ENCODE measurements at regions not wholly inside any gene's neighbourhood (a gene's known extent, or its start where the extent isn't known, plus 50 kb on each side); places are given as distances from the start of the nearest gene placed in this dataset.

DNA sequence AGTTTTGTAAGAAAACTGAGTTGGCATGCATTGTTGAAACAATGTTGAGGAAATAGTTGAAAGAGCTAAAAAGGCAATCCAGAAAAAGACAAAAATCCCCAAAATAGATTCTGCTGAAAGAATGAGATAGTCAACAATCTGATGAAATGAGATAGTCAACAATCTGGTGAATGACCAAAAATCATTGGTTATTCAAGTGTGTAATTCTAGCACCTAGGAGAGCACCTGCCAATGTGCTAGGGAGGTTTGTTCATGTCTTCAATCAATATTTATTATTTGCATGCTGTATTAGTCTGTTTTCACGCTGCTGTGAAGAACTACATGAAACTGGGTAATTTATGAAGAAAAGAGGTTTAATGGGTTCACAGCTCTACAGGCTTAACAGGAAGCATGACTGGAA lies 307.1 kb upstream of the HSF2 start:
- no peak for DNase-seq (ENCODE audit: low spot score in 2 of 2)
- no peaks in the 10 kb centered on the region for H3K9me3 ChIP-seq
- no peaks in the 10 kb centered on the region for H3K4me1 ChIP-seq
- H3K4me3 ChIP-seq: no peak overlapping the region
- no peaks in the 10 kb centered on the region for H3K36me3 ChIP-seq (replicated peaks)
- in situ Hi-C loops (cut with MboI; ENCODE audit: low sequenced_read_pairs): no loop called here
- H3K27me3 ChIP-seq (ENCODE audit: low read depth): no peaks in the 10 kb centered on the region

DNA sequence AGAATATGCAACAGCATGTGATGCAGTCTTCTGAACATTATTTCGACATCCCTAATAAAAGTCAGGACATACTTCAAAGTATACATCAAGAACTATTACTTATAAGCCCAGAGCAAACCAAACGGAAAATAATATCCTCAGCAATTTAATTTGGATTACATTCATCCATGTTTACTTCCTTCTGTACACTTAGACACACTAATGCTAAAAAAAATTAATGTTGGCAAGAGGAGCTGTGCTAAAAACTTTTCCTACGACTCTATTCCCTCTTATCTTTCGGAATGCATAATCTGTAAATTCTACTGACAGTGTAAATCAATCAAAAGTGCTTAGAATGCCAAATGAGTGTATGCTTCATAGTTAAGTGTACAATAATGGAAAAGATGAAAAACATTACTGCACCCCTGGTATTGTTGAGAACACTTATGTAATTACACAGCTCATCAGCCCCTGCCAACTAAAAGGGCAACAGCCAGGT lies 301.2 kb upstream of the HSF2 start:
- no peak for DNase-seq (ENCODE audit: low spot score in 2 of 2)
- no peaks in the 10 kb centered on the region for H3K4me1 ChIP-seq
- no peaks in the 10 kb centered on the region for H3K27me3 ChIP-seq (ENCODE audit: low read depth)
- no peak overlapping the region for H3K4me3 ChIP-seq
- no peaks in the 10 kb centered on the region for H3K9me3 ChIP-seq
- no peaks in the 10 kb centered on the region for H3K36me3 ChIP-seq (replicated peaks)
- in situ Hi-C loops (cut with MboI; ENCODE audit: low sequenced_read_pairs): no loop called here

DNA sequence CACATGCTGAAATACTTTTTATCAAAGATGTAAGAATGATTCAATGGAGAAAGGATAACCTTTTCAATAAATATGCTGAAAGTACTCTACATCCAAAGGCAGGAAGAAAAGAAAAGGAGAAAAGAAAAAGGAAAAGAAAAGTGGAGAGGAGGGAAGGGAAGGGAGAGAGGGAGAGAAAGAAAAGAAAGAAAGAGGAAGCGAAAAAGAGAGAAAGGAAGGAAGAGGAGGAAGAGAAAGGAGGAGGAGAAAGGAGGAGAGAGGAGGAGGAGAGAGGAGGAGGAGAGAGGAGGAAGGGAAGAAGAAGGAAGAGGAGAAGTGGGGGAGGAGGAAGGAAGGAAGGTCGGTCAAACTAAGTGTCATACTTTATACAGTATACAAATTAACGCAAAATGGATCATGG lies 297.4 kb upstream of the HSF2 start:
- H3K4me1 ChIP-seq: no peaks in the 10 kb centered on the region
- in situ Hi-C loops (cut with MboI; ENCODE audit: low sequenced_read_pairs): no loop called here
- H3K36me3 ChIP-seq (replicated peaks): no peaks in the 10 kb centered on the region
- no peaks in the 10 kb centered on the region for H3K9me3 ChIP-seq
- no peak for DNase-seq (ENCODE audit: low spot score in 2 of 2)
- no peak overlapping the region for H3K4me3 ChIP-seq
- H3K27me3 ChIP-seq (ENCODE audit: low read depth): no peaks in the 10 kb centered on the region

DNA sequence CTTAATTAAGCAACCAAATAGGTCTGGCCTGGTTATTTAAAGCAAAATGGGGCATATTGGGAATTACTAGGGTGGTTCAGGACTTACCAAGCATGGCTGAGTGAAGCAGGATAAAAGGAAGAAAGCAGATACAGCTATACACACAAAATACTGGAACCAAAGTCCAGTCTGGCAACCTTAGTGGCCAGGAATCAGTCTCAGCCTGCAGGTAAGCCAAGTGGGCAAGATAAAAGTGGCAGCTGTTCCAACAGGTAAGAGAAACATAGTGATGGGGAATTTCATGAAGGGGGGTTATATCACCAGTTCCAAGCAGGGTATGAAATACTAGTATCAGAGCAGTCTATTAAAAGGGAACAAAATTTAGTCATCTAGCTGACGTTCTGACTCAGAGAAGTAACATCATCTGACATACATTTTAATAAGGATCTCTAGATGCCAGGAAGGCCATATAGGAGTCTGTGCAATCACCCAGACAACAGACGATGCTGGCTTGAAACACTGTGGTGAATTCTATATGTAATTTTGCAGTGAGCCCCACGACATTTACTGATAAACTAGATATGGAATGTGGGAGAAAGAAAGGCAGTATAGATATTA lies 292.1 kb upstream of the HSF2 start:
- H3K4me1 ChIP-seq: no peaks in the 10 kb centered on the region
- H3K27me3 ChIP-seq (ENCODE audit: low read depth): no peaks in the 10 kb centered on the region
- H3K9me3 ChIP-seq: no peaks in the 10 kb centered on the region
- no peak overlapping the region for H3K4me3 ChIP-seq
- no peaks in the 10 kb centered on the region for H3K36me3 ChIP-seq (replicated peaks)
- no peak for DNase-seq (ENCODE audit: low spot score in 2 of 2)
- in situ Hi-C loops (cut with MboI; ENCODE audit: low sequenced_read_pairs): no loop called here

DNA sequence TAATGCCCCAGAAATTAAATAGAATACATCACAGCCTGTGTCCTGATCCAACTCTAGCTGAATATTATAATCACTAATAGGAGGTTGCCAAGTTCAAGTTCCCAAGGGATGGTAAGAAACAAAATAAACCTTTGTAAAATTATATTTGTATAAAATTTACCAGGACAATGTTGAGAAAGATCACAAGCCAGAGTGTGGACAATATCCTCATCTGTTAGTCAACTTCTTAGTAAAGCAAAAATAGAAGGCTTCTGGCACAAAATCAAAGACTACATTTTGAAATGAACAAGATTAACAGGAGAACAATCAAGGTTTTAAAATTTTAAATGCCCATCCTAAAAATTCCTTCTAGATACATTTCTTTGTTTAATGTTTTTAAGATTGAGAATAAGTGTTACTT lies 290.4 kb upstream of the HSF2 start:
- Histone ChIP-seq H3K4me1 (no peaks in the 10 kb centered on the region), H3K4me3 (no peak overlapping the region), H3K36me3 (replicated peaks) (no peaks in the 10 kb centered on the region), H3K9me3 (no peaks in the 10 kb centered on the region), H3K27me3 (ENCODE audit: low read depth) (no peaks in the 10 kb centered on the region)
- in situ Hi-C loops (cut with MboI; ENCODE audit: low sequenced_read_pairs): no loop called here
- DNase-seq (ENCODE audit: low spot score in 2 of 2): no peak

DNA sequence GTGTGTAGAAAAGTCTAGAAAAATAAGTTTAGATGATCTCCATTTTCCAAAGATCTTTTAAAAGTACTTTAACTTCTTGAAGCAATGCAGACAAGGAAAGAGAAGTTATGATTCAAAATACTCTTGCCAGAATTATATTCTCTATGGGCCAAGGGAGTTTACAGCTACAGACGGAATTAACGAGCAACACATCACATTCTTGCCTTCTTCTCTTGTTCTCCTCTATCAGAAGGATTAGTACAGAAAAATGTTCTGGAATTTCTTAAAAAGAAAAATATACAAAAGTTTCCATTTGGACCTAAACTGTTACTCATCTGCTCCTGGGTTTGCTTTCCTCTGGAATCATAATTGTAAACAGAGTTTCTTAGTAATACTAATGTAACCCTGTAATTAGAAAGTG lies 284.7 kb upstream of the HSF2 start:
- no peak overlapping the region for H3K4me3 ChIP-seq
- no peaks in the 10 kb centered on the region for H3K9me3 ChIP-seq
- H3K27me3 ChIP-seq (ENCODE audit: low read depth): no peaks in the 10 kb centered on the region
- no peaks in the 10 kb centered on the region for H3K36me3 ChIP-seq (replicated peaks)
- H3K4me1 ChIP-seq: no peaks in the 10 kb centered on the region
- no peak for DNase-seq (ENCODE audit: low spot score in 2 of 2)
- in situ Hi-C loops (cut with MboI; ENCODE audit: low sequenced_read_pairs): no loop called here

DNA sequence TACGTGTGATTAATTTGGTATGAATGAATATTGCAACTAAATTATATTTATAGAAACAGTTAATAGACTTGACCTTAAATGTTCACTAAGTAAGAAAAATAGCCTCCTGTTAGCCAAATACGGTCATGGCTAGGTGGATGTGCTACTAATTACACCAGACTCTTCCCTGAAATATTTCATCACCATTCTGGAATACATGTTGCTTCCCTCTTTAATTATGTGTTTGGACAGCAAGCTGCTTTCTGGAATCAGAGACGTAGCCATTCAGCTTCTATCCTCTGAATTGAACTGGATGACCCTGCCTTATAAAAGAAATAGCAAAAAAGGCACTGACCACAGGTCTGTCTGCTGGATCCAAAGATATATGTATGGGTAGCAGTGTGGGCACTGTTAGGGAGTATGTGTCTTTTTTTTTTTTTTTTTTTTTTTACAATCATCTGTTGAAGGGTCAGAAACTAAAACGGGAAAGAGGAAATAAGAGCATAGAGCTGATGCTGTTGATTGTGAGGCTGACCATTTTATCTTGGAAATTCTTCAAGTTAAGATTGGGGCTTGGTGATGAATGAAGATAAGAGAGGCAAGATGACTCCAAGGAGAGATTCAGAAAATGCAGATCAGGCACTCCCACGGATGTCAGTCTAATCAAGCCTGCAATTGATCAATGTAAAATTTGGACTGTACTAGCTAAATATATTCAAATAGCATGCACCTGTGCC lies 283.2 kb upstream of the HSF2 start:
- H3K27me3 ChIP-seq (ENCODE audit: low read depth): no peaks in the 10 kb centered on the region
- in situ Hi-C loops (cut with MboI; ENCODE audit: low sequenced_read_pairs): no loop called here
- no peak overlapping the region for H3K4me3 ChIP-seq
- H3K36me3 ChIP-seq (replicated peaks): no peaks in the 10 kb centered on the region
- no peaks in the 10 kb centered on the region for H3K4me1 ChIP-seq
- no peak for DNase-seq (ENCODE audit: low spot score in 2 of 2)
- no peaks in the 10 kb centered on the region for H3K9me3 ChIP-seq

DNA sequence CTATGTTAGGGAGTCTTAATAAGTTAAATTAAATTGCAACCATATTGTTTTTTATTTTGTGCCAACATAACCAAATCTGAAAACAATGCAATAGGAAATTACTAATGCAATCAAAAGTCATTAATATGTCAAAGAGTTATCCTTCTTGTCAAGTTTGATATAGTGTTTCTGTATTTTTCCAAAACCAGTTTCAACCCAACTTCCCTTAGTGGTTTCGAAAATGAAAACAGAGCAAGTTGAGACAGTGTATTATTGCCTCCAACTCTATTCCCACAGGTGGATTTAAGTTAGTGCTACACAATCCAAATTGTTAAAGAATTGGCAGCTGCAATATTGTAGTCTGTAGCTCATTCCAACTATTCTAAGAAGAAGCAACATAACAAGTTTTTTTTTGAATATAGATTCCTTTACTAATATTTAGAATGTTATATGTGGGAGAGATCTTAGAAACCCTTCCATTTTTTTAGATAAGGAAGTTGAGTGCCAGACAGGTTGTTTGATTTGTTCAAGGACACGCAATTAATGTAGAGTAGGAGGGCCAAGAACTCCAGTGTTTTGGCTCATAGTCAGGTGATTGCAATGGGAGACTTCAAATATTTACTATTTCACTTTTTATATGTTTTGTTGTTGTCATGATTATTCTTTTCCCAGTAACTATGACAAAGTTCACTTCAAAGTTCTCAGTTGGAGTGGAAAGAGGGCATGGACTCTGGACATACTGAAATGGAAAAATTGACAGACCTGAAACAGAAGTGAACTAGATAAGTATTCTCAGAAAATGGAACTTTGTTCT lies 282.4 kb upstream of the HSF2 start:
- in situ Hi-C loops (cut with MboI; ENCODE audit: low sequenced_read_pairs): no loop called here
- Histone ChIP-seq H3K27me3 (ENCODE audit: low read depth) (no peaks in the 10 kb centered on the region), H3K4me3 (no peak overlapping the region), H3K9me3 (no peaks in the 10 kb centered on the region), H3K36me3 (replicated peaks) (no peaks in the 10 kb centered on the region), H3K4me1 (no peaks in the 10 kb centered on the region)
- DNase-seq (ENCODE audit: low spot score in 2 of 2): no peak

DNA sequence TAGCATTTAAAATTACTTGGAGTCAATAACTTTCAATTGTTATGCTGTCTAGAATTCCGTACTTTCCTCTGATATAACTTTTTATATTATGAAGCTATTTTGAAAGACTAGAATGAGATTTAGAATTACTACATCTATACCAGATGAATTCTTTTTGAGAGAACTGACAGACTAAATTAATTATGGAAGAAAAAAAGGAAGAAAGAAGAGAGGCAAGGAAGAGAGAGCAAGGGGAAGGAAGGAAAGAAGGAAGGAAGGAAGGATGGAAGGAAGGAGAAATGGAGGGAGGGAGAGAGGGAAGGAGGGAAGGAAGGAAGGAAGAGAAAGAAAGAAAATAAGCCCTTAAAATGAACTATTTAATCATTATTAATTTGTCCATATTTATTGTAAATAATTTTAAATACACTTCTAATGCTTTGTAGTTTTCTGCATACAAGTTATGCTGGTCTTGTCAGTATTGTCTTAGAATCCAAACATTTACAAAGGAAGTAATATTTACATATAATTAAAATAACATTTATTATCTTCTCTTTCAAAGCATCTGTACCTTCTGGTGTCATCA lies 280.4 kb upstream of the HSF2 start:
- H3K36me3 ChIP-seq (replicated peaks): no peaks in the 10 kb centered on the region
- H3K9me3 ChIP-seq: no peaks in the 10 kb centered on the region
- no peak overlapping the region for H3K4me3 ChIP-seq
- in situ Hi-C loops (cut with MboI; ENCODE audit: low sequenced_read_pairs): no loop called here
- DNase-seq (ENCODE audit: low spot score in 2 of 2): no peak
- H3K4me1 ChIP-seq: no peaks in the 10 kb centered on the region
- H3K27me3 ChIP-seq (ENCODE audit: low read depth): no peaks in the 10 kb centered on the region

DNA sequence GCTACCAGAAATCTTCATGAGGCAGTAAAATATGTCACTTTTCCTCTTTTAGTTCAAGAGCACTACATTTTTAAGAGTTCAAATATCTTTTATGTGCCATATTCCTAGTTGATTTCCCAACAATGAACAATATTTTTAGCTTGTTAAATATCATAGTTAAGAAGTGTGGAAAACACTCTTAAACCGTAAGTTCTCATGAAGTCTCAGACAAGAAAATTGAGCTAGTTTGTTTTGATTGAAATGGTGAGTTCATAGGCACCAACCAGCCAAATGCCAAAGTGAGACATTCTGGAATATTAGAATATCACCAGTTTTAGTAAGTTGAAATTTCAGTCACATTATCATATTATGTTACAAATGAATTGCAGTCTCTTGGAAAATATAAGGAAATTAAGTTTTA lies 277.2 kb upstream of the HSF2 start:
- in situ Hi-C loops (cut with MboI; ENCODE audit: low sequenced_read_pairs): no loop called here
- no peak for DNase-seq (ENCODE audit: low spot score in 2 of 2)
- Histone ChIP-seq H3K4me3 (no peak overlapping the region), H3K36me3 (replicated peaks) (no peaks in the 10 kb centered on the region), H3K27me3 (ENCODE audit: low read depth) (no peaks in the 10 kb centered on the region), H3K9me3 (no peaks in the 10 kb centered on the region), H3K4me1 (no peaks in the 10 kb centered on the region)

DNA sequence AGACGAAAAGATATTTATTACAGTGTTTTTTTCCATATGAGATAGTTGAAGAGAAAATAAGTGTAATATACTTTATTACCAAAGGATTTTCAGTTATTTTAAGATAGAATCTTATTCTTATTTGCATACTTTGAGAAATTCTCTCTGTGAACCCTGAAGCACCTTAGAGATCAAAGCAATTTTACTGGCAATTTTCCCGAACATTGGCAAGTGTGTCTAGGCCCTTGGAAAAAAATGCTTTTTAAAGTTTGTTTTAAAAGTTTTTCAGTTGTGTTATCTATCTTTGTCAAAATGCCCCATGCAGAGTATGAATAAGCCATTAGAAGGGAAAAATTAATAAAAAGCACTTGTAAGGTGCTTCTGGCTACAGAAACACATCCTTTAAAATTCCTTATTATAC lies 276.8 kb upstream of the HSF2 start:
- in situ Hi-C loops (cut with MboI; ENCODE audit: low sequenced_read_pairs): no loop called here
- H3K4me1 ChIP-seq: no peaks in the 10 kb centered on the region
- H3K27me3 ChIP-seq (ENCODE audit: low read depth): no peaks in the 10 kb centered on the region
- H3K4me3 ChIP-seq: no peak overlapping the region
- no peaks in the 10 kb centered on the region for H3K36me3 ChIP-seq (replicated peaks)
- DNase-seq (ENCODE audit: low spot score in 2 of 2): no peak
- H3K9me3 ChIP-seq: no peaks in the 10 kb centered on the region

DNA sequence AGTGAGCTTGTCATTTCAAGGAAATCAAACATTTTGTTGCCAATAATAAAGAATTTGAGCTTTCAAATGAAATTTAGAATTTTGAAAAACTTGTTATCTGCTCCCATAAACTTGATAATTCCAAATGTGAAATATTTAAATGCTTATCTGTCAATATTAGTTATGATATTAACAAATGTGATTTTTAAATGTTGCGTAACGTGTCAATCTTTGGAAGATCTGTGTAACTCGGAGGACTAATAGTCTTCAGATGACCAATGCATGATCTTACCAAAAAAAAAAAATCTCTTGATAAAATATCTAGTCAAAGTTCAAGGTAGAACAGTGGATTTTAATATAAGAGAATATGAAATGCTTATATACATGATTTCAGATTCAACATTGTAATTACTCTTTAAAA lies 274.5 kb upstream of the HSF2 start:
- H3K9me3 ChIP-seq: no peaks in the 10 kb centered on the region
- no peak overlapping the region for H3K4me3 ChIP-seq
- DNase-seq (ENCODE audit: low spot score in 2 of 2): no peak
- H3K27me3 ChIP-seq (ENCODE audit: low read depth): no peaks in the 10 kb centered on the region
- no peaks in the 10 kb centered on the region for H3K36me3 ChIP-seq (replicated peaks)
- in situ Hi-C loops (cut with MboI; ENCODE audit: low sequenced_read_pairs): no loop called here
- H3K4me1 ChIP-seq: no peaks in the 10 kb centered on the region

DNA sequence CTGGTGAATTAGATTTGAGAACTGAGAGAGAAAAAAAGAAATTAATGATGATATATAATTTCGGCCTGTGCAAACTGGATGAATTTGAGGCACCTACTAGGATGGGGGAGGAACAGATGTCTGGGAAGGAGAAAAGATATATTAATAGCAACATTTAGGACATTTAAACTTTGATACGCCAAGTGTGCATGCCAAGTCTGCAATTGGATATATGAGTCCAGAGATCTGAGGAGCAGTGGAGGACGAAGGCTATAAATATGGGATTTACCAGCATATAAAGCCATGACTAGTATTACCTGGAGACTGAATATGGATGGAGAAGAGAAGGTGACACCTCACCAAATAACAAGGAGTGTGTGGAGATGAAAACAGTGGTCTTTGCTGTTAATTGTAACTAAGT lies 272.6 kb upstream of the HSF2 start:
- in situ Hi-C loops (cut with MboI; ENCODE audit: low sequenced_read_pairs): no loop called here
- Histone ChIP-seq H3K27me3 (ENCODE audit: low read depth) (no peaks in the 10 kb centered on the region), H3K36me3 (replicated peaks) (no peaks in the 10 kb centered on the region), H3K9me3 (no peaks in the 10 kb centered on the region), H3K4me3 (no peak overlapping the region), H3K4me1 (no peaks in the 10 kb centered on the region)
- no peak for DNase-seq (ENCODE audit: low spot score in 2 of 2)

DNA sequence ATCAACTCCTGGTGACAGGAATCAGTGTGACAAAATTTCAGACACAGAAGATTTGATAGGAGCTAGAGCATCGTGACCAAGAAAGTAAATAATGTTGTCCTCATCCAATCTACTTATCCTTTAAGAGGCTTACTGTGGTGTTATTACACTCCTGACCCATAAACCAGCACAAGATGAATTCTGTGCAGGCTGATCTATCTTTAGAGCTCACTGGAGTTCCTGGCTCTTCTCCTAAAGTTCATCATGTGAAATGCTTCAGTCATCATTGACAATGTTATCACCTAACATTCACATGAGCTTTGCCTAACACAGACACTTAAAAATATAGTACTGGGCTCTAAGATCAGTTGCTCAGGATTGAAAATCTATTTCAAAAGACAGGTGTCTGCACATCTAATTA lies 271.0 kb upstream of the HSF2 start:
- no peaks in the 10 kb centered on the region for H3K27me3 ChIP-seq (ENCODE audit: low read depth)
- H3K9me3 ChIP-seq: no peaks in the 10 kb centered on the region
- no peaks in the 10 kb centered on the region for H3K4me1 ChIP-seq
- no peaks in the 10 kb centered on the region for H3K36me3 ChIP-seq (replicated peaks)
- H3K4me3 ChIP-seq: no peak overlapping the region
- in situ Hi-C loops (cut with MboI; ENCODE audit: low sequenced_read_pairs): no loop called here
- DNase-seq (ENCODE audit: low spot score in 2 of 2): no peak

Data from HAP-1 (cell line).